ENCODE measurements at regions not wholly inside any gene's neighbourhood (a gene's known extent, or its start where the extent isn't known, plus 50 kb on each side); places are given as distances from the start of the nearest gene placed in this dataset.
"Not testable (repeated sequence)": the region's sequence is repeated elsewhere in the genome, so short reads cannot be mapped to it uniquely, and the experiment has no call there.

- peak in 2 of 8 experiments; percentile 60 to 80 for ATAC-seq (replicated peaks in 6 of 8)
- no peak overlapping the region for H3K27ac ChIP-seq
- peaks cover 4 to 5% of the 10 kb centered on the region in 2 donors for H3K4me1 ChIP-seq (replicated peaks in 1 of 2)
- in situ Hi-C loops (cut with MboI; ENCODE audit: low pct_unique_long_range_greater_than_20kb in 2 of 9, low sequenced_read_pairs in 9 of 9, unreplicated experiment in 9 of 9), result no loop called here
- 17 to 100% (median 80%) methylated on average over 1 to 2 of the region's 3 CpGs; no CpG with 5 or more reads in 6 of the 10 experiments for WGBS, 10 experiments
- H3K4me3 ChIP-seq, result no peak overlapping the region
These were observed 776.6 kb downstream of the ZNF385D start for GRCh38 chr3:20974396-20974795.

GRCh38 chr3:20970807-20971206, 780.2 kb downstream of the ZNF385D start:
- H3K4me1 ChIP-seq (replicated peaks in 1 of 2); ATAC-seq (replicated peaks in 6 of 8); H3K4me3 ChIP-seq; in situ Hi-C loops (cut with MboI; ENCODE audit: low pct_unique_long_range_greater_than_20kb in 2 of 9, low sequenced_read_pairs in 9 of 9, unreplicated experiment in 9 of 9); H3K27ac ChIP-seq: not testable (repeated sequence)
- 62 to 100% (median 100%) methylated on average over 1 to 3 of the region's 7 CpGs; no CpG with 5 or more reads in 7 of the 10 experiments for WGBS, 10 experiments

- H3K27ac ChIP-seq; H3K4me3 ChIP-seq; ATAC-seq (replicated peaks in 6 of 8); in situ Hi-C loops (cut with MboI; ENCODE audit: low pct_unique_long_range_greater_than_20kb in 2 of 9, low sequenced_read_pairs in 9 of 9, unreplicated experiment in 9 of 9); H3K4me1 ChIP-seq (replicated peaks in 1 of 2): not testable (repeated sequence)
- 100% methylated on average over 2 of the region's 3 CpGs; no CpG with 5 or more reads in 7 of the 10 experiments for WGBS, 10 experiments
These were observed 781.5 kb upstream of the SGO1 start for GRCh38 chr3:20967485-20967884.

- ATAC-seq (replicated peaks in 6 of 8), result no peak
- Histone ChIP-seq H3K4me1 (replicated peaks in 1 of 2) (no peaks in the 10 kb centered on the region), H3K27ac (no peak overlapping the region), H3K4me3 (no peak overlapping the region)
- in situ Hi-C loops (cut with MboI; ENCODE audit: low pct_unique_long_range_greater_than_20kb in 2 of 9, low sequenced_read_pairs in 9 of 9, unreplicated experiment in 9 of 9), result no loop called here
- WGBS, 10 experiments, result 40 to 100% (median 87%) methylated on average over 1 of the region's 1 CpG; no CpG with 5 or more reads in 2 of the 10 experiments
These were observed 772.2 kb upstream of the SGO1 start for GRCh38 chr3:20958161-20958560.

- ATAC-seq (replicated peaks in 6 of 8), result no peak
- H3K27ac ChIP-seq, result no peak overlapping the region
- H3K4me1 ChIP-seq (replicated peaks in 1 of 2), result no peaks in the 10 kb centered on the region
- in situ Hi-C loops (cut with MboI; ENCODE audit: low pct_unique_long_range_greater_than_20kb in 2 of 9, low sequenced_read_pairs in 9 of 9, unreplicated experiment in 9 of 9), result no loop called here
- H3K4me3 ChIP-seq, result no peak overlapping the region
These were observed 759.9 kb upstream of the SGO1 start for GRCh38 chr3:20945892-20946291.

GRCh38 chr3:20935791-20936190, 749.8 kb upstream of the SGO1 start:
- H3K27ac ChIP-seq, result no peak overlapping the region
- peaks cover 0 to 3% of the 10 kb centered on the region in 2 donors for H3K4me1 ChIP-seq (replicated peaks in 1 of 2)
- WGBS, 10 experiments, result 0 to 100% (median 83%) methylated on average over 1 to 2 of the region's 2 CpGs; no CpG with 5 or more reads in 5 of the 10 experiments
- in situ Hi-C loops (cut with MboI; ENCODE audit: low pct_unique_long_range_greater_than_20kb in 2 of 9, low sequenced_read_pairs in 9 of 9, unreplicated experiment in 9 of 9), result no loop called here
- no peak for ATAC-seq (replicated peaks in 6 of 8)
- H3K4me3 ChIP-seq, result no peak overlapping the region

GRCh38 chr3:20931834-20932233, 745.8 kb upstream of the SGO1 start:
- in situ Hi-C loops (cut with MboI; ENCODE audit: low pct_unique_long_range_greater_than_20kb in 2 of 9, low sequenced_read_pairs in 9 of 9, unreplicated experiment in 9 of 9), result no loop called here
- peak in 1 of 8 experiments; percentile 36 for ATAC-seq (replicated peaks in 6 of 8)
- Histone ChIP-seq H3K4me3 (no peak overlapping the region), H3K27ac (no peak overlapping the region), H3K4me1 (replicated peaks in 1 of 2) (peaks cover 0 to 3% of the 10 kb centered on the region in 2 donors)
- WGBS, 10 experiments, result 78 to 100% (median 80%) methylated on average over 1 of the region's 1 CpG; no CpG with 5 or more reads in 1 of the 10 experiments

- Histone ChIP-seq H3K27ac (no peak overlapping the region), H3K4me3 (no peak overlapping the region), H3K4me1 (replicated peaks in 1 of 2) (peaks cover 0 to 3% of the 10 kb centered on the region in 2 donors)
- WGBS, 10 experiments, result 0 to 21% (median 5%) methylated on average over 2 to 3 of the region's 3 CpGs; no CpG with 5 or more reads in 3 of the 10 experiments
- in situ Hi-C loops (cut with MboI; ENCODE audit: low pct_unique_long_range_greater_than_20kb in 2 of 9, low sequenced_read_pairs in 9 of 9, unreplicated experiment in 9 of 9), result no loop called here
- ATAC-seq (replicated peaks in 6 of 8), result peak in 2 of 8 experiments; percentile 49 to 55
These were observed 744.0 kb upstream of the SGO1 start for GRCh38 chr3:20930034-20930433.

GRCh38 chr3:20924646-20925385, 738.8 kb upstream of the SGO1 start:
- Histone ChIP-seq H3K27ac (no peak overlapping the region), H3K4me1 (replicated peaks in 1 of 2) (no peaks in the 10 kb centered on the region), H3K4me3 (no peak overlapping the region)
- in situ Hi-C loops (cut with MboI; ENCODE audit: low pct_unique_long_range_greater_than_20kb in 2 of 9, low sequenced_read_pairs in 9 of 9, unreplicated experiment in 9 of 9), result loop anchor here in 1 of 9 experiments (25.0 kb wide), 1 partner anchor 413 kb away; no protein-coding TSS in a partner anchor
- ATAC-seq (replicated peaks in 6 of 8), result no peak
- 51 to 85% (median 70%) methylated on average over 1 to 5 of the region's 5 CpGs for WGBS, 10 experiments

- H3K4me3 ChIP-seq; H3K4me1 ChIP-seq (replicated peaks in 1 of 2); H3K27ac ChIP-seq; ATAC-seq (replicated peaks in 6 of 8): not testable (repeated sequence)
- in situ Hi-C loops (cut with MboI; ENCODE audit: low pct_unique_long_range_greater_than_20kb in 2 of 9, low sequenced_read_pairs in 9 of 9, unreplicated experiment in 9 of 9), result loop anchor here in 1 of 9 experiments (25.0 kb wide), 1 partner anchor 409 kb away; no protein-coding TSS in a partner anchor
- WGBS, 10 experiments, result 53 to 93% (median 85%) methylated on average over 1 to 5 of the region's 5 CpGs
These were observed 735.1 kb upstream of the SGO1 start for GRCh38 chr3:20921112-20921511.

- in situ Hi-C loops (cut with MboI; ENCODE audit: low pct_unique_long_range_greater_than_20kb in 2 of 9, low sequenced_read_pairs in 9 of 9, unreplicated experiment in 9 of 9), result loop anchor here in 1 of 9 experiments (25.0 kb wide), 1 partner anchor 405 kb away; no protein-coding TSS in a partner anchor
- H3K27ac ChIP-seq, result no peak overlapping the region
- no peak overlapping the region for H3K4me3 ChIP-seq
- no peak for ATAC-seq (replicated peaks in 6 of 8)
- 25 to 100% (median 77%) methylated on average over 1 to 5 of the region's 6 CpGs; no CpG with 5 or more reads in 2 of the 10 experiments for WGBS, 10 experiments
- no peaks in the 10 kb centered on the region for H3K4me1 ChIP-seq (replicated peaks in 1 of 2)
These were observed 731.1 kb upstream of the SGO1 start for GRCh38 chr3:20916951-20917606.

GRCh38 chr3:20914310-20914709, 728.3 kb upstream of the SGO1 start:
- in situ Hi-C loops (cut with MboI; ENCODE audit: low pct_unique_long_range_greater_than_20kb in 2 of 9, low sequenced_read_pairs in 9 of 9, unreplicated experiment in 9 of 9), result loop anchor here in 1 of 9 experiments (25.0 kb wide), 1 partner anchor 402 kb away; no protein-coding TSS in a partner anchor
- Histone ChIP-seq H3K4me1 (replicated peaks in 1 of 2) (no peaks in the 10 kb centered on the region), H3K4me3 (no peak overlapping the region), H3K27ac (no peak overlapping the region)
- ATAC-seq (replicated peaks in 6 of 8), result peak in 1 of 8 experiments; percentile 38
- 0 to 100% (median 80%) methylated on average over 1 to 2 of the region's 2 CpGs; no CpG with 5 or more reads in 5 of the 10 experiments for WGBS, 10 experiments

GRCh38 chr3:20912406-20912805, 726.4 kb upstream of the SGO1 start:
- no peaks in the 10 kb centered on the region for H3K4me1 ChIP-seq (replicated peaks in 1 of 2)
- WGBS, 10 experiments, result 10 to 100% (median 86%) methylated on average over 1 to 2 of the region's 2 CpGs; no CpG with 5 or more reads in 1 of the 10 experiments
- ATAC-seq (replicated peaks in 6 of 8), result no peak
- H3K4me3 ChIP-seq, result no peak overlapping the region
- in situ Hi-C loops (cut with MboI; ENCODE audit: low pct_unique_long_range_greater_than_20kb in 2 of 9, low sequenced_read_pairs in 9 of 9, unreplicated experiment in 9 of 9), result loop anchor here in 1 of 9 experiments (25.0 kb wide), 1 partner anchor 400 kb away; no protein-coding TSS in a partner anchor
- H3K27ac ChIP-seq, result no peak overlapping the region

Measured in motor neuron (in vitro differentiated cells).